Loucy (cell line): ENCODE measurements at regions not wholly inside any gene's neighbourhood (a gene's known extent, or its start where the extent isn't known, plus 50 kb on each side); places are given as distances from the start of the nearest gene placed in this dataset.

ENCODE experiments used
- H2AFZ ChIP-seq: fragments of 200-600 bp; sonication (generic); 2 replicates; pipeline ENCODE4 v1.6.0; 2016; ENCODE audit warnings: antibody characterized with exemption, mild to moderate bottlenecking, low read length, moderate library complexity
- H3F3A ChIP-seq: fragments of 200-600 bp; 2 replicates; pipeline ENCODE4 v1.6.0; 2016; ENCODE audit warnings: antibody characterized with exemption, low read depth, mild to moderate bottlenecking
- H3K27me3 ChIP-seq: fragments of 200-600 bp; sonication (generic); 2 replicates; pipeline ENCODE4 v1.6.1; 2014; ENCODE audit warnings: low read length, mild to moderate bottlenecking; ENCODE audit not compliant: insufficient read depth, poor library complexity, severe bottlenecking
- H3K36me3 ChIP-seq: fragments of 200-600 bp; sonication (generic); 2 replicates; pipeline ENCODE4 v1.6.1; 2016; ENCODE audit warnings: low read length; ENCODE audit not compliant: insufficient read depth
- H3K4me1 ChIP-seq: fragments of 200-600 bp; sonication (generic); 2 replicates; pipeline ENCODE4 v1.5.1; 2014; ENCODE audit warnings: low read length, mild to moderate bottlenecking; ENCODE audit not compliant: insufficient read depth, poor library complexity, severe bottlenecking
- H3K4me2 ChIP-seq: fragments of 200-600 bp; sonication (generic); 2 replicates; pipeline ENCODE4 v1.6.0; 2014; ENCODE audit warnings: antibody characterized with exemption, low read length, low read depth, mild to moderate bottlenecking; ENCODE audit not compliant: poor library complexity, severe bottlenecking
- H3K4me3 ChIP-seq: fragments of 200-600 bp; sonication (generic); 2 replicates; pipeline ENCODE4 v1.5.1; 2014; ENCODE audit warnings: low read length, mild to moderate bottlenecking, mixed read lengths; ENCODE audit not compliant: poor library complexity, severe bottlenecking
- H3K79me2 ChIP-seq: fragments of 200-600 bp; sonication (generic); 2 replicates; pipeline ENCODE4 v1.6.1; 2014; ENCODE audit warnings: low read length; ENCODE audit not compliant: insufficient read depth
- H3K9ac ChIP-seq: fragments of 200-600 bp; sonication (generic); 2 replicates; pipeline ENCODE4 v1.6.0; 2014; ENCODE audit warnings: mild to moderate bottlenecking, low read depth, low read length, moderate library complexity; ENCODE audit not compliant: poor library complexity, severe bottlenecking
- H3K9me2 ChIP-seq: fragments of 200-600 bp; sonication (generic); replicated peaks from 2 replicates; pipeline ENCODE4 v1.6.1; 2016; ENCODE audit warnings: low read depth, low read length, mixed read lengths
- H3K9me3 ChIP-seq: fragments of 200-600 bp; sonication (generic); 2 replicates; pipeline ENCODE4 v1.6.1; 2014; ENCODE audit warnings: mild to moderate bottlenecking, antibody characterized with exemption, low read length, low read depth; ENCODE audit not compliant: insufficient read depth
- H4K20me1 ChIP-seq: fragments of 200-600 bp; sonication (generic); 2 replicates; pipeline ENCODE4 v1.6.0; 2014; ENCODE audit warnings: antibody characterized with exemption, low read length, mild to moderate bottlenecking; ENCODE audit not compliant: insufficient read depth, poor library complexity, severe bottlenecking
- CTCF ChIP-seq: fragments of 200-600 bp; sonication (generic); conservative IDR thresholded peaks from 2 replicates; pipeline ENCODE4 v1.5.1; 2014; ENCODE audit warnings: mild to moderate bottlenecking, antibody characterized with exemption, low read length
- EZH2phosphoT487 ChIP-seq: fragments of 200-600 bp; IDR thresholded peaks from 2 replicates; pipeline ENCODE4 v1.6.1; 2018; ENCODE audit warnings: antibody characterized with exemption, mild to moderate bottlenecking, moderate library complexity, borderline replicate concordance

GRCh38 chr12:86724716-86725115 is 468.5 kb upstream of the MGAT4C start:
- no peak overlapping the region for H2AFZ ChIP-seq
- TF ChIP-seq CTCF, result no peak
- TF ChIP-seq EZH2phosphoT487, result no peak
- no peaks in the 10 kb centered on the region for H3K36me3 ChIP-seq
- H3K4me3 ChIP-seq, result no peak overlapping the region
- H3K9me3 ChIP-seq, result no peaks in the 10 kb centered on the region
- H3K9ac ChIP-seq, result no peak overlapping the region
- no peaks in the 10 kb centered on the region for H4K20me1 ChIP-seq
- H3K9me2 ChIP-seq, result no peaks in the 10 kb centered on the region
- H3F3A ChIP-seq, result no peaks in the 10 kb centered on the region
- H3K4me2 ChIP-seq, result no peak overlapping the region
- no peaks in the 10 kb centered on the region for H3K79me2 ChIP-seq
- no peaks in the 10 kb centered on the region for H3K27me3 ChIP-seq
- H3K4me1 ChIP-seq, result no peaks in the 10 kb centered on the region

GRCh38 chr12:86723326-86723725 is 467.1 kb upstream of the MGAT4C start:
- Histone ChIP-seq H4K20me1 (no peaks in the 10 kb centered on the region), H3K4me3 (no peak overlapping the region), H3K36me3 (no peaks in the 10 kb centered on the region), H3K9ac (no peak overlapping the region), H3K27me3 (no peaks in the 10 kb centered on the region), H3K9me3 (no peaks in the 10 kb centered on the region), H3F3A (no peaks in the 10 kb centered on the region), H3K9me2 (no peaks in the 10 kb centered on the region), H3K79me2 (no peaks in the 10 kb centered on the region), H3K4me1 (no peaks in the 10 kb centered on the region), H3K4me2 (no peak overlapping the region), H2AFZ (no peak overlapping the region)
- TF ChIP-seq CTCF (no peak), EZH2phosphoT487 (no peak)

GRCh38 chr12:86721713-86722397 is 465.7 kb upstream of the MGAT4C start:
- Histone ChIP-seq H3F3A (no peaks in the 10 kb centered on the region), H3K4me2 (no peak overlapping the region), H4K20me1 (no peaks in the 10 kb centered on the region), H2AFZ (no peak overlapping the region), H3K27me3 (no peaks in the 10 kb centered on the region), H3K9me2 (no peaks in the 10 kb centered on the region), H3K4me3 (no peak overlapping the region), H3K9ac (no peak overlapping the region), H3K79me2 (no peaks in the 10 kb centered on the region), H3K36me3 (no peaks in the 10 kb centered on the region), H3K9me3 (no peaks in the 10 kb centered on the region), H3K4me1 (no peaks in the 10 kb centered on the region)
- TF ChIP-seq EZH2phosphoT487, result no peak
- no peak for TF ChIP-seq CTCF
